H9 (cell line): ENCODE measurements at regions not wholly inside any gene's neighbourhood (a gene's known extent, or its start where the extent isn't known, plus 50 kb on each side); places are given as distances from the start of the nearest gene placed in this dataset.
A peak's percentile ranks its signal among the peaks of the same experiment; 100 is the strongest.

Source experiments
- DNase-seq: peaks from one replicate; pipeline ENCODE4 v3.0.0-alpha.2; 2017
- H2AFZ ChIP-seq: one replicate; pipeline ENCODE4 v1.6.1; 2013; ENCODE audit warnings: mild to moderate bottlenecking, low read length, control low read depth, moderate library complexity
- H2AK5ac ChIP-seq: 2 replicates; pipeline ENCODE4 v1.6.1; 2013; ENCODE audit warnings: low read length, control low read depth, mixed read lengths; ENCODE audit not compliant: insufficient read length
- H2BK120ac ChIP-seq: one replicate; pipeline ENCODE4 v1.6.1; 2013; ENCODE audit warnings: low read depth, mild to moderate bottlenecking, low read length, control low read depth, inconsistent platforms; ENCODE audit not compliant: poor library complexity, severe bottlenecking
- H2BK12ac ChIP-seq: 2 replicates; pipeline ENCODE4 v1.6.1; 2013; ENCODE audit warnings: low read length, control low read depth, mixed read lengths, low read depth; ENCODE audit not compliant: insufficient read length
- H2BK15ac ChIP-seq: 2 replicates; pipeline ENCODE4 v1.6.1; 2013; ENCODE audit warnings: low read depth, low read length, control low read depth
- H2BK20ac ChIP-seq: one replicate; pipeline ENCODE4 v1.6.1; 2013; ENCODE audit warnings: low read depth, mild to moderate bottlenecking, low read length, control low read depth, inconsistent platforms; ENCODE audit not compliant: poor library complexity, severe bottlenecking
- H2BK5ac ChIP-seq: 2 replicates; pipeline ENCODE4 v1.6.1; 2013; ENCODE audit warnings: low read length, control low read depth, mixed read lengths; ENCODE audit not compliant: insufficient read length
- H3K14ac ChIP-seq: 2 replicates; pipeline ENCODE4 v1.6.1; 2013; ENCODE audit warnings: low read length, control low read depth; ENCODE audit not compliant: insufficient read depth
- H3K18ac ChIP-seq: 2 replicates; pipeline ENCODE4 v1.6.1; 2013; ENCODE audit warnings: low read depth, mild to moderate bottlenecking, mixed read lengths, low read length, control low read depth; ENCODE audit not compliant: insufficient read length
- H3K23ac ChIP-seq: 2 replicates; pipeline ENCODE4 v1.6.1; 2013; ENCODE audit warnings: low read length, control low read depth, mixed read lengths, low read depth; ENCODE audit not compliant: insufficient read length
- H3K23me2 ChIP-seq: 2 replicates; pipeline ENCODE4 v1.6.1; 2013; ENCODE audit warnings: low read depth, mild to moderate bottlenecking, mixed read lengths, low read length, control low read depth; ENCODE audit not compliant: insufficient read length, poor library complexity, severe bottlenecking
- H3K27ac ChIP-seq: 2 replicates; pipeline ENCODE4 v1.5.1; 2013; ENCODE audit warnings: low read length, control low read depth, mixed read lengths, low read depth; ENCODE audit not compliant: insufficient read length
- H3K27me3 ChIP-seq: 2 replicates; pipeline ENCODE4 v1.6.1; 2013; ENCODE audit warnings: low read length, control low read depth, inconsistent platforms; ENCODE audit not compliant: insufficient read depth
- H3K4ac ChIP-seq: 2 replicates; pipeline ENCODE4 v1.6.1; 2013; ENCODE audit warnings: low read depth, mild to moderate bottlenecking, control low read depth, inconsistent platforms, low read length, moderate library complexity
- H3K4me1 ChIP-seq: 2 replicates; pipeline ENCODE4 v1.6.1; 2013; ENCODE audit warnings: low read length, control low read depth, inconsistent platforms; ENCODE audit not compliant: insufficient read depth
- H3K4me2 ChIP-seq: 2 replicates; pipeline ENCODE4 v1.6.1; 2013; ENCODE audit warnings: low read length, control low read depth, mixed read lengths; ENCODE audit not compliant: insufficient read length, insufficient read depth
- H3K56ac ChIP-seq: 2 replicates; pipeline ENCODE4 v1.6.1; 2013; ENCODE audit warnings: low read depth, mild to moderate bottlenecking, mixed read lengths, low read length, control low read depth; ENCODE audit not compliant: insufficient read length
- H3K79me1 ChIP-seq: 2 replicates; pipeline ENCODE4 v1.6.1; 2013; ENCODE audit warnings: low read depth, mild to moderate bottlenecking, moderate library complexity, low read length, control low read depth, inconsistent platforms; ENCODE audit not compliant: insufficient read depth, poor library complexity, severe bottlenecking
- H3K79me2 ChIP-seq: 2 replicates; pipeline ENCODE4 v1.6.1; 2013; ENCODE audit warnings: low read length, control low read depth, inconsistent platforms; ENCODE audit not compliant: insufficient read depth
- H3K9ac ChIP-seq: 2 replicates; pipeline ENCODE4 v1.6.1; 2013; ENCODE audit warnings: low read length, control low read depth, mixed read lengths; ENCODE audit not compliant: insufficient read length; ENCODE audit errors: extremely low read depth
- H3K9me3 ChIP-seq: one replicate; pipeline ENCODE4 v1.6.1; 2013; ENCODE audit warnings: low read depth, low read length, inconsistent platforms; ENCODE audit not compliant: control insufficient read depth
- H3T11ph ChIP-seq: one replicate; pipeline ENCODE4 v1.6.1; 2013; ENCODE audit warnings: mild to moderate bottlenecking, low read length, control low read depth, inconsistent platforms
- H4K20me1 ChIP-seq: one replicate; pipeline ENCODE4 v1.6.1; 2013; ENCODE audit not compliant: control insufficient read depth, insufficient read length, insufficient read depth
- H4K5ac ChIP-seq: 2 replicates; pipeline ENCODE4 v1.6.1; 2013; ENCODE audit warnings: low read depth, mild to moderate bottlenecking, mixed read lengths, low read length, control low read depth; ENCODE audit not compliant: insufficient read length
- H4K8ac ChIP-seq: replicated peaks from 2 replicates; pipeline ENCODE4 v1.6.1; 2013; ENCODE audit warnings: low read length, control low read depth, mixed read lengths, low read depth; ENCODE audit not compliant: insufficient read length
- H4K91ac ChIP-seq: 2 replicates; pipeline ENCODE4 v1.6.1; 2013; ENCODE audit warnings: low read depth, mild to moderate bottlenecking, moderate library complexity, mixed read lengths, low read length, control low read depth; ENCODE audit not compliant: insufficient read length
- H3K27ac Mint-ChIP-seq, 3 experiments: 2 replicates in 2 of 3; 3 replicates in 1 of 3; pipeline ENCODE4 v1.8.0; 2020 to 2021; ENCODE audit warnings: mixed read lengths in 3 of 3, mild to moderate bottlenecking in 1 of 3, moderate library complexity in 1 of 3
- H3K27me3 Mint-ChIP-seq: 2 replicates; pipeline ENCODE4 v1.8.0; 2021; ENCODE audit warnings: low read depth, mild to moderate bottlenecking, moderate library complexity, mixed read lengths
- H3K36me3 Mint-ChIP-seq, 3 experiments: 2 replicates in 2 of 3; 3 replicates in 1 of 3; pipeline ENCODE4 v1.8.0; 2020 to 2021; ENCODE audit warnings: low read depth in 3 of 3, mixed read lengths in 3 of 3; ENCODE audit not compliant: insufficient read depth in 1 of 3
- H3K4me1 Mint-ChIP-seq, 2 experiments: 2 replicates each; pipeline ENCODE4 v1.8.0; 2020; ENCODE audit warnings: mixed read lengths in 2 of 2
- H3K4me3 Mint-ChIP-seq, 2 experiments: 2 replicates in 1 of 2; 3 replicates in 1 of 2; pipeline ENCODE4 v1.8.0; 2020 to 2021; ENCODE audit warnings: mild to moderate bottlenecking in 2 of 2, mixed read lengths in 2 of 2, moderate library complexity in 1 of 2
- H3K9me3 Mint-ChIP-seq, 2 experiments: 2 replicates in 1 of 2; 3 replicates in 1 of 2; pipeline ENCODE4 v1.8.0; 2020; ENCODE audit warnings: mild to moderate bottlenecking in 2 of 2, mixed read lengths in 2 of 2, moderate library complexity in 1 of 2
- CTCF ChIP-seq: fragments of 200-600 bp; sonication (generic); conservative IDR thresholded peaks from 3 replicates; pipeline ENCODE4 v1.8.0; 2021; ENCODE audit warnings: antibody characterized with exemption, mild to moderate bottlenecking
- WGBS: extraction: QIAGEN DNeasy Blood & Tissue Kit; methylation state at CpG from one replicate; pipeline ENCODE4 v1.1.7; 2013; ENCODE audit warnings: missing lambda C conversion rate, low lambda C conversion rate, mixed read lengths; ENCODE audit not compliant: insufficient read length; ENCODE audit errors: extremely low coverage; 5-methylcytosine and 5-hydroxymethylcytosine counted together

GRCh38 chr15:100762289-100762688, 117.3 kb upstream of the ALDH1A3 start:
- H2BK20ac ChIP-seq = no peak overlapping the region
- H2AFZ ChIP-seq = no peak overlapping the region
- no peak overlapping the region for H2AK5ac ChIP-seq
- H3K14ac ChIP-seq = no peak overlapping the region; the same call in 1 of the 2 replicates
- H3K23ac ChIP-seq = no peak overlapping the region
- Mint-ChIP-seq H3K4me1 (peaks cover 22 to 30% of the 10 kb centered on the region in 2 experiments), H3K4me3 (no peak overlapping the region), H3K9me3 (no peaks in the 10 kb centered on the region; a peak in 1 of 5 replicates), H3K27me3 (no peaks in the 10 kb centered on the region; the same call in 1 of the 2 replicates), H3K36me3 (no peaks in the 10 kb centered on the region), H3K27ac (peak overlapping the region in 1 of 3 experiments; percentile 13; a peak in 1 of 7 replicates)
- no CpG with 5 or more reads among the region's 12 CpGs for WGBS
- H3K4ac ChIP-seq = no peak overlapping the region
- no peak overlapping the region for H2BK15ac ChIP-seq
- H3K4me2 ChIP-seq = no peak overlapping the region
- H3K79me2 ChIP-seq = no peaks in the 10 kb centered on the region
- no peaks in the 10 kb centered on the region; the same call in 1 of the 2 replicates for H3K4me1 ChIP-seq
- no peak overlapping the region for H3K27ac ChIP-seq
- TF ChIP-seq CTCF = no peak
- no peak overlapping the region for H2BK12ac ChIP-seq
- H3K23me2 ChIP-seq = no peaks in the 10 kb centered on the region
- no peak overlapping the region for H3K9ac ChIP-seq
- H4K8ac ChIP-seq = no peak overlapping the region
- no peak overlapping the region for H2BK120ac ChIP-seq
- H4K5ac ChIP-seq = no peak overlapping the region
- no peaks in the 10 kb centered on the region for H3K9me3 ChIP-seq
- H3T11ph ChIP-seq = no peak overlapping the region
- H3K18ac ChIP-seq = no peak overlapping the region
- no peak for DNase-seq
- no peaks in the 10 kb centered on the region for H4K20me1 ChIP-seq
- H2BK5ac ChIP-seq = no peak overlapping the region
- no peaks in the 10 kb centered on the region for H3K79me1 ChIP-seq
- no peaks in the 10 kb centered on the region for H3K27me3 ChIP-seq
- H4K91ac ChIP-seq = no peak overlapping the region
- no peak overlapping the region for H3K56ac ChIP-seq
